ENCODE measurements at regions not wholly inside any gene's neighbourhood (a gene's known extent, or its start where the extent isn't known, plus 50 kb on each side); places are given as distances from the start of the nearest gene placed in this dataset.
"Not testable (repeated sequence)": the region's sequence is repeated elsewhere in the genome, so short reads cannot be mapped to it uniquely, and the experiment has no call there.

GRCh38 chr16:16489466-16489865 lies 110.5 kb downstream of the NPIPA7 start:
- not testable (repeated sequence) for TF ChIP-seq POLR2A, CTCF (IDR thresholded peaks at IDR 0.05)
